ENCODE measurements at regions not wholly inside any gene's neighbourhood (a gene's known extent, or its start where the extent isn't known, plus 50 kb on each side); places are given as distances from the start of the nearest gene placed in this dataset.

DNA sequence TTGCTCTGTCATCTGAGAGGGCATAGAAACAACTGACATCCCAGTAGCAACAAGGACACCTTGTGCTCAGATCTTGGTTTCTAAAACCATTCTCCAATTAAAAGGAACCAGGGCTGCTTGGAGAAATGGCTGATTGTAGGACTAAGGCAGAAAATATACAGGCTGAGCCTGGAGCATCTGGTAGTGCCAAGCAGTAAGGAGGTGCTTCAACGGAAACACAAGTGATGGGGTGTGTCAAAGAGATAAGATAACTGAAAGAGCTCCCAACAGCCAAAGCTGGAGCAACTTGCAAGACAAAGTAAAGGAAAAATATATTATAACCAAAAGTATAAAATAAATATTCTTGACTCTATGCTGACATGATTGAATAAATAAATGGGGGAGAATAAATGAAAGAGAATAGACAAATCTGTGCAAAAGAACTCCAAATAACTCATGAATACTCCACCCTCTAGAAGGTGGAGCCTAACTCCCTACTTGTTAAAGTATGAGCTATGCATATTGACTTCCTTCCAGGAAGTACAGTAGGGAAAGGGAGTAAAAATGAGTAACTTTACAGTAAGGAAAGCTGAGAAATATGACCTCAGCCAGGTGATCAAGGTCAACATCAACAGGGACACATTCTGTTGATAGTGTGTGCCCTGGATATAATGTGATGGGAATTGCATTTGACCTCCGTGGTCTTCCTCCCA, 162.4 kb downstream of the NOC3L start:
- H3K9ac ChIP-seq = no peak overlapping the region
- no peaks in the 10 kb centered on the region for H3K36me3 ChIP-seq (ENCODE audit: low read depth)
- H3K27me3 ChIP-seq (replicated peaks; ENCODE audit: insufficient read depth) = no peaks in the 10 kb centered on the region
- H3K9me3 ChIP-seq (ENCODE audit: low read depth) = no peaks in the 10 kb centered on the region
- H4K20me1 ChIP-seq (ENCODE audit: insufficient read depth) = no peaks in the 10 kb centered on the region
- in situ Hi-C loops (cut with MboI) = no loop called here
- no peak overlapping the region for H3K4me3 ChIP-seq
- no peak overlapping the region for H2AFZ ChIP-seq
- 0 out of 2 replicates have a peak, but pooled peaks cover 6% of the 10 kb centered on the region for H3K9me2 ChIP-seq (ENCODE audit: insufficient read depth)
- peaks cover 3% of the 10 kb centered on the region; the same call in 1 of the 2 replicates for H3F3A ChIP-seq (ENCODE audit: insufficient read depth)
- TF ChIP-seq EZH2 (IDR thresholded peaks at IDR 0.05; ENCODE audit: insufficient read depth, poor library complexity, severe bottlenecking) (no peak), EZH2phosphoT487 (IDR thresholded peaks at IDR 0.05; ENCODE audit: insufficient read depth, low read depth) (no peak)
- H3K79me2 ChIP-seq (ENCODE audit: insufficient read depth) = no peaks in the 10 kb centered on the region
- no peak for DNase-seq
- peaks cover 5% of the 10 kb centered on the region; the same call in 1 of the 2 replicates for H3K4me1 ChIP-seq (ENCODE audit: insufficient read depth)
- 97 to 99% methylated on average over 2 of the region's 2 CpGs for WGBS, 2 experiments (ENCODE audit: low coverage in 1 of 2, low lambda C conversion rate in 2 of 2, missing lambda C conversion rate in 2 of 2)
- no peak overlapping the region for H3K27ac ChIP-seq
- no peak overlapping the region for H3K4me2 ChIP-seq (ENCODE audit: unreplicated experiment)

- peak; percentile 13 for DNase-seq
- Histone ChIP-seq H3K9me2 (ENCODE audit: insufficient read depth) (0 out of 2 replicates have a peak, but pooled peaks cover 6% of the 10 kb centered on the region), H3K4me1 (ENCODE audit: insufficient read depth) (0 out of 2 replicates have a peak, but pooled peaks cover 5% of the 10 kb centered on the region), H2AFZ (no peak overlapping the region), H3K4me2 (ENCODE audit: unreplicated experiment) (no peak overlapping the region), H3K9me3 (ENCODE audit: low read depth) (no peaks in the 10 kb centered on the region), H4K20me1 (ENCODE audit: insufficient read depth) (no peaks in the 10 kb centered on the region), H3K36me3 (ENCODE audit: low read depth) (no peaks in the 10 kb centered on the region), H3K4me3 (no peak overlapping the region), H3K9ac (no peak overlapping the region), H3K27me3 (replicated peaks; ENCODE audit: insufficient read depth) (no peaks in the 10 kb centered on the region), H3K27ac (no peak overlapping the region), H3F3A (ENCODE audit: insufficient read depth) (no peaks in the 10 kb centered on the region), H3K79me2 (ENCODE audit: insufficient read depth) (no peaks in the 10 kb centered on the region)
- 22% methylated on average over 3 of the region's 3 CpGs for WGBS, 2 experiments (ENCODE audit: low coverage in 1 of 2, low lambda C conversion rate in 2 of 2, missing lambda C conversion rate in 2 of 2)
- no peak for TF ChIP-seq EZH2 (IDR thresholded peaks at IDR 0.05; ENCODE audit: insufficient read depth, poor library complexity, severe bottlenecking)
- TF ChIP-seq EZH2phosphoT487 (IDR thresholded peaks at IDR 0.05; ENCODE audit: insufficient read depth, low read depth) = no peak
- in situ Hi-C loops (cut with MboI) = no loop called here
Observed at GRCh38 chr10:94205396-94205831, 157.3 kb downstream of the NOC3L start.

GRCh38 chr10:94206176-94206575, 156.6 kb downstream of the NOC3L start:
- H3K27ac ChIP-seq = no peak overlapping the region
- H3K9ac ChIP-seq = no peak overlapping the region
- 0 out of 2 replicates have a peak, but pooled peaks cover 6% of the 10 kb centered on the region for H3K9me2 ChIP-seq (ENCODE audit: insufficient read depth)
- H3K36me3 ChIP-seq (ENCODE audit: low read depth) = no peaks in the 10 kb centered on the region
- DNase-seq = no peak
- WGBS, 2 experiments (ENCODE audit: low coverage in 1 of 2, low lambda C conversion rate in 2 of 2, missing lambda C conversion rate in 2 of 2) = 96 to 98% methylated on average over 2 of the region's 2 CpGs
- no peaks in the 10 kb centered on the region for H3F3A ChIP-seq (ENCODE audit: insufficient read depth)
- in situ Hi-C loops (cut with MboI) = no loop called here
- 0 out of 2 replicates have a peak, but pooled peaks cover 5% of the 10 kb centered on the region for H3K4me1 ChIP-seq (ENCODE audit: insufficient read depth)
- H3K4me2 ChIP-seq (ENCODE audit: unreplicated experiment) = no peak overlapping the region
- no peaks in the 10 kb centered on the region for H3K27me3 ChIP-seq (replicated peaks; ENCODE audit: insufficient read depth)
- H3K4me3 ChIP-seq = no peak overlapping the region
- no peaks in the 10 kb centered on the region for H3K79me2 ChIP-seq (ENCODE audit: insufficient read depth)
- H4K20me1 ChIP-seq (ENCODE audit: insufficient read depth) = no peaks in the 10 kb centered on the region
- no peaks in the 10 kb centered on the region for H3K9me3 ChIP-seq (ENCODE audit: low read depth)
- H2AFZ ChIP-seq = no peak overlapping the region
- TF ChIP-seq EZH2 (IDR thresholded peaks at IDR 0.05; ENCODE audit: insufficient read depth, poor library complexity, severe bottlenecking) = no peak
- TF ChIP-seq EZH2phosphoT487 (IDR thresholded peaks at IDR 0.05; ENCODE audit: insufficient read depth, low read depth) = no peak

GRCh38 chr10:94208315-94208714, 154.4 kb downstream of the NOC3L start:
- Histone ChIP-seq H3K27me3 (replicated peaks; ENCODE audit: insufficient read depth) (no peaks in the 10 kb centered on the region), H3K9me3 (ENCODE audit: low read depth) (no peaks in the 10 kb centered on the region), H3K9ac (no peak overlapping the region), H3F3A (ENCODE audit: insufficient read depth) (no peaks in the 10 kb centered on the region), H3K79me2 (ENCODE audit: insufficient read depth) (no peaks in the 10 kb centered on the region), H4K20me1 (ENCODE audit: insufficient read depth) (no peaks in the 10 kb centered on the region), H3K36me3 (ENCODE audit: low read depth) (no peaks in the 10 kb centered on the region), H3K27ac (no peak overlapping the region), H3K4me3 (no peak overlapping the region), H2AFZ (no peak overlapping the region), H3K4me2 (ENCODE audit: unreplicated experiment) (no peak overlapping the region), H3K4me1 (ENCODE audit: insufficient read depth) (0 out of 2 replicates have a peak, but pooled peaks cover 11% of the 10 kb centered on the region), H3K9me2 (ENCODE audit: insufficient read depth) (0 out of 2 replicates have a peak, but pooled peaks cover 6% of the 10 kb centered on the region)
- no peak for TF ChIP-seq EZH2phosphoT487 (IDR thresholded peaks at IDR 0.05; ENCODE audit: insufficient read depth, low read depth)
- no peak for TF ChIP-seq EZH2 (IDR thresholded peaks at IDR 0.05; ENCODE audit: insufficient read depth, poor library complexity, severe bottlenecking)
- in situ Hi-C loops (cut with MboI) = no loop called here
- WGBS, 2 experiments (ENCODE audit: low coverage in 1 of 2, low lambda C conversion rate in 2 of 2, missing lambda C conversion rate in 2 of 2) = 88 to 95% methylated on average over 1 of the region's 1 CpG
- no peak for DNase-seq

All from GM23248 (cell line).